Karpas-422 (cell line): ENCODE measurements at regions not wholly inside any gene's neighbourhood (a gene's known extent, or its start where the extent isn't known, plus 50 kb on each side); places are given as distances from the start of the nearest gene placed in this dataset.

Source experiments
- DNase-seq: peaks from one replicate; pipeline ENCODE4 v3.0.0-alpha.2; 2015
- H2AFZ ChIP-seq: fragments of 200-600 bp; sonication (generic); 2 replicates; pipeline ENCODE4 v1.6.1; 2014; ENCODE audit warnings: antibody characterized with exemption, low read length, mixed read lengths
- H3K27ac ChIP-seq: fragments of 200-600 bp; sonication (generic); 2 replicates; pipeline ENCODE4 v1.5.1; 2014; ENCODE audit warnings: mild to moderate bottlenecking, low read length, moderate library complexity
- H3K27me3 ChIP-seq: fragments of 200-600 bp; sonication (generic); 2 replicates; pipeline ENCODE4 v1.6.1; 2014; ENCODE audit warnings: low read length, mixed read lengths
- H3K36me3 ChIP-seq: fragments of 200-600 bp; sonication (generic); 2 replicates; pipeline ENCODE4 v1.6.1; 2014; ENCODE audit warnings: low read length, mixed read lengths; ENCODE audit not compliant: insufficient read depth
- H3K4me1 ChIP-seq: fragments of 200-600 bp; sonication (generic); 2 replicates; pipeline ENCODE4 v1.6.1; 2014; ENCODE audit warnings: mild to moderate bottlenecking, low read length, mixed read lengths
- H3K4me2 ChIP-seq: fragments of 200-600 bp; sonication (generic); 2 replicates; pipeline ENCODE4 v1.6.1; 2014; ENCODE audit warnings: low read length, low read depth, mild to moderate bottlenecking; ENCODE audit not compliant: poor library complexity, severe bottlenecking
- H3K4me3 ChIP-seq: fragments of 200-600 bp; sonication (generic); 2 replicates; pipeline ENCODE4 v1.5.1; 2014; ENCODE audit warnings: mild to moderate bottlenecking, antibody characterized with exemption, low read length, mixed read lengths
- H3K79me2 ChIP-seq: fragments of 200-600 bp; sonication (generic); 2 replicates; pipeline ENCODE4 v1.6.1; 2014; ENCODE audit warnings: mild to moderate bottlenecking, low read length, mixed read lengths
- H3K9ac ChIP-seq: fragments of 200-600 bp; sonication (generic); 2 replicates; pipeline ENCODE4 v1.6.0; 2014; ENCODE audit warnings: low read length
- H3K9me2 ChIP-seq: fragments of 200-600 bp; sonication (generic), shearing (Covaris generic); replicated peaks from 2 replicates; pipeline ENCODE4 v1.6.0; 2014; ENCODE audit warnings: mild to moderate bottlenecking, low read length, moderate library complexity; ENCODE audit not compliant: insufficient read depth
- H3K9me3 ChIP-seq: fragments of 300-700, 200-600 bp; sonication (generic); 2 replicates; pipeline ENCODE4 v1.6.1; 2014; ENCODE audit warnings: low read length, mixed read lengths
- H4K20me1 ChIP-seq: fragments of 200-600 bp; sonication (generic); 2 replicates; pipeline ENCODE4 v1.6.1; 2014; ENCODE audit warnings: mild to moderate bottlenecking, antibody characterized with exemption, low read length, low read depth; ENCODE audit not compliant: insufficient read depth

DNA sequence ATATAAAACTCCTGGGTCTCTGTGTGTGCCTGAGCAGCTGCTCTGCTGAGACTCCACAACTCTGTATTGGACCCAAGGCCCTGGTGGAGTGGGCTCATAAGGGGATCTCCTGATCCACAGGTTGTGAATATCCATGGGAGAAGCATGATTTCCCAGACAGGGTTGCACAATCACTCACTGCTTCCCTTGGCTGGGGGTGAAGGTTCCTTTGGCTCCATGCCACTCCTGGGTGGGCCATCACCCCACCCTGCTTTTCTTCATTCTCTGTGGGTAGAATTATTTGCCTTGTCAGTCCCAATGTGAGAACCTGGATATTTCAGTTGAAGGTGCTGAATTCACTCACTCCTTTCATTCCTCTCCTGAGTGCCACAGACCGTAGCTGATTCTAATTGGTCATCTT, 205.2 kb upstream of the TMEM260 start:
- Histone ChIP-seq H3K27me3 (no peaks in the 10 kb centered on the region), H3K4me3 (no peak overlapping the region), H3K9me2 (no peaks in the 10 kb centered on the region), H3K79me2 (no peaks in the 10 kb centered on the region), H3K27ac (no peak overlapping the region), H3K4me2 (no peak overlapping the region), H3K9me3 (no peaks in the 10 kb centered on the region), H4K20me1 (no peaks in the 10 kb centered on the region), H2AFZ (no peak overlapping the region), H3K4me1 (no peaks in the 10 kb centered on the region; the same call in 1 of the 2 replicates), H3K36me3 (no peaks in the 10 kb centered on the region), H3K9ac (no peak overlapping the region)
- no peak for DNase-seq

DNA sequence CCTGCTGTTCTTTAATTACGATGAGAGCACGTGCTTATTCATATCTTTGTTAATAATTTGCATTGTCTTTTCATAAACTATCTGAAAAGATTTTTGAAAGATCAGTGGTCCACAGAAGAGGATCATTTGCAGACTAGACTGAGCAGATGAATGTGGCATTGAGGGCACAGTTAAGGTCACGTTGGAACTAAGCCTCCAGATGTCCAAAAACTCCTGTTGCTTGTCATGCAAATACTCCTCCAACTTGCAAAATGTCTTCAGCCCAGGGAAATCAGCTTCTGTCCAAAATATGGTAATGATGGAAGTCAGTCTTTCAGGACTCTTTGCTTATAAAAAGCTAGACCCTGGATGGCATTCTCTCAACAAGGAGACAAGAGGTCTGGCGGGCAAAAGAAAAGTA, 201.6 kb upstream of the TMEM260 start:
- Histone ChIP-seq H2AFZ (no peak overlapping the region), H3K9me3 (no peaks in the 10 kb centered on the region), H3K4me2 (no peak overlapping the region), H3K27me3 (no peaks in the 10 kb centered on the region), H3K4me1 (no peaks in the 10 kb centered on the region; the same call in 1 of the 2 replicates), H3K9ac (no peak overlapping the region), H3K79me2 (no peaks in the 10 kb centered on the region), H3K36me3 (no peaks in the 10 kb centered on the region), H3K27ac (no peak overlapping the region), H3K4me3 (no peak overlapping the region), H4K20me1 (no peaks in the 10 kb centered on the region), H3K9me2 (no peaks in the 10 kb centered on the region)
- no peak for DNase-seq

DNA sequence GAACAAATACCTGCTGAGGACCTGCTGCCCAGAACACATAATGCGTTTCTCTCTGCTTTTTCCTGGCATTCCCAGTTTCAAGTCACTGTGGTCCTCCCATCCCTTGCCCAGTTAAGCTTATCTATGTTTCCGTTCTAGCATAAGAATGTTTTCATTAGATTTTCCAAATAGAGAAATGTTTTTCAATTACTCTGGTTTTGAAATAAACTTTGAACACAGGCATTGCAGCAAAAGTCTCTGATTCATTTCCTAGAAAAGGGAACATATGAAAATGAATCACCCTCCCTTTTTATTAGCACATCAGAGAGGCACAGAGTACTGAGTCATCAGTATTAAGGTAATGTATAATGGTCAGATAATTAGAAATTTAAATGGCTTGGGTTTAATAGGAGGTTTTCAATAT, 201.1 kb upstream of the TMEM260 start:
- no peaks in the 10 kb centered on the region for H4K20me1 ChIP-seq
- no peak overlapping the region for H2AFZ ChIP-seq
- DNase-seq = no peak
- H3K9ac ChIP-seq = no peak overlapping the region
- no peaks in the 10 kb centered on the region; the same call in 1 of the 2 replicates for H3K4me1 ChIP-seq
- H3K4me2 ChIP-seq = no peak overlapping the region
- H3K27ac ChIP-seq = no peak overlapping the region
- no peaks in the 10 kb centered on the region for H3K9me3 ChIP-seq
- no peak overlapping the region for H3K4me3 ChIP-seq
- H3K9me2 ChIP-seq = no peaks in the 10 kb centered on the region
- no peaks in the 10 kb centered on the region for H3K79me2 ChIP-seq
- H3K36me3 ChIP-seq = no peaks in the 10 kb centered on the region
- H3K27me3 ChIP-seq = no peaks in the 10 kb centered on the region

DNA sequence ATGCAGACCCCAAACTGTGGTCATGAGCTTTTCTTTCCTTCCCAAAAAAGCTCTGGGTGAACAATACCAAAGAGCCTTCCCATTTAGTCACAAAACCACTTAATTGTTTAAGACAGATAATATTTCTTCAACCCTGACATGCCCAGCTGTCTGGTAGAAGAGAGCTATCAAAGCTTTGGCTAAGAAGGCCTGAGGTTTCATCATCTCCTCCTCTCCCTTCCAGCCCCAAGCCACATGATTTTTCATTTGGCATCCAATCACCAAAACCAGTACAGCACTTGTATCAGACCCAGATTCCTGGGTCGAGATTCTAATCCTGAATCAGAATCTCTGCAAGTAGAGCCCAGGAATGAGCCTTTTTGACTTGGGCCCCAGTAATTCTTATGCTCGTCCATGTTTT, 199.6 kb upstream of the TMEM260 start:
- Histone ChIP-seq H3K79me2 (no peaks in the 10 kb centered on the region), H3K4me2 (no peak overlapping the region), H3K9me2 (no peaks in the 10 kb centered on the region), H2AFZ (no peak overlapping the region), H3K9me3 (no peaks in the 10 kb centered on the region), H3K27me3 (no peaks in the 10 kb centered on the region), H3K4me3 (no peak overlapping the region), H4K20me1 (no peaks in the 10 kb centered on the region), H3K36me3 (no peaks in the 10 kb centered on the region), H3K9ac (no peak overlapping the region), H3K27ac (no peak overlapping the region), H3K4me1 (no peaks in the 10 kb centered on the region; the same call in 1 of the 2 replicates)
- no peak for DNase-seq

DNA sequence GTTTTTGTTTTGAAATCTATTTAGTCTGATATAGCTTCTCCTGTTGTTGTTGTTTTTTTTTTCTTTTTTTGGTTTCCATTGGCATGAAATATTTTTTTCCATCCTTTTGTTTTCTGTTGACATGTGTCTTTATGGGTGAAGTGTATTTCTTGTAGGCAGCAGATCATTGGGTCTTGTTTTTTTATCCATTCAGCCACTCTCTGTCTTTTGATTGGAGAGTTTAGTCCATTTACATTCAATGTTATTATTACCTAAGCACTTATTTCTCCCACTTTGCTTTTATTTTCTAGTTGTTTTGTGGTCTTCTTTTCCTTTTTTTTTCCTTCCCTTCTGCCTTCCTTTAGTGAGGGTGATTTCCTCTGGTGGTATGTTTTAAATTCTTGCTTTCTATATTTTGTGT, 193.6 kb upstream of the TMEM260 start:
- Histone ChIP-seq H3K4me2 (no peak overlapping the region), H3K9me2 (no peaks in the 10 kb centered on the region), H3K9ac (no peak overlapping the region), H4K20me1 (no peaks in the 10 kb centered on the region), H3K36me3 (no peaks in the 10 kb centered on the region), H3K4me3 (no peak overlapping the region), H3K79me2 (no peaks in the 10 kb centered on the region), H3K27ac (no peak overlapping the region), H3K9me3 (no peaks in the 10 kb centered on the region), H2AFZ (no peak overlapping the region), H3K4me1 (no peaks in the 10 kb centered on the region), H3K27me3 (no peaks in the 10 kb centered on the region)
- DNase-seq = no peak

DNA sequence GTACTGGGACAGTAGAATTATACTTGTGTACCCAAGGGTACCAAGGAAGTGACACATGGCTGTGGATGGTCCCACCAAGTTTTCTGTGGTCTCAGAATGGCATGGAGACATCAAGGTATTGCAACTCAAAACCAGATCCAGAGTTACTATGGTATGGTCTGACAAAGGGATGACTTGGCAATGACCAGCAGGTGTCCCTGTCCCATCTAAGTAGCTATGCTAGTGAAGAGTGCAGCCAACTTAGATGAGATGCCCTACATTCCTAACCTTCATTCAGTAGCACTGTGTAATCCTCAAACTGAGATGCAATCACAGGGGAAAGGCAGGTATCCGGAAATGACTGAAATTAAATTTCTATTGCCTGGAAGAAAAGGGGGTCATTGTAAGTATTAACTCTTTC, 188.7 kb upstream of the TMEM260 start:
- Histone ChIP-seq H3K79me2 (no peaks in the 10 kb centered on the region), H2AFZ (no peak overlapping the region), H3K27ac (no peak overlapping the region), H3K27me3 (no peaks in the 10 kb centered on the region), H3K9me3 (no peaks in the 10 kb centered on the region), H4K20me1 (no peaks in the 10 kb centered on the region), H3K4me3 (no peak overlapping the region), H3K36me3 (no peaks in the 10 kb centered on the region), H3K9ac (no peak overlapping the region), H3K4me1 (no peaks in the 10 kb centered on the region), H3K9me2 (no peaks in the 10 kb centered on the region), H3K4me2 (no peak overlapping the region)
- peak; percentile 65 for DNase-seq

DNA sequence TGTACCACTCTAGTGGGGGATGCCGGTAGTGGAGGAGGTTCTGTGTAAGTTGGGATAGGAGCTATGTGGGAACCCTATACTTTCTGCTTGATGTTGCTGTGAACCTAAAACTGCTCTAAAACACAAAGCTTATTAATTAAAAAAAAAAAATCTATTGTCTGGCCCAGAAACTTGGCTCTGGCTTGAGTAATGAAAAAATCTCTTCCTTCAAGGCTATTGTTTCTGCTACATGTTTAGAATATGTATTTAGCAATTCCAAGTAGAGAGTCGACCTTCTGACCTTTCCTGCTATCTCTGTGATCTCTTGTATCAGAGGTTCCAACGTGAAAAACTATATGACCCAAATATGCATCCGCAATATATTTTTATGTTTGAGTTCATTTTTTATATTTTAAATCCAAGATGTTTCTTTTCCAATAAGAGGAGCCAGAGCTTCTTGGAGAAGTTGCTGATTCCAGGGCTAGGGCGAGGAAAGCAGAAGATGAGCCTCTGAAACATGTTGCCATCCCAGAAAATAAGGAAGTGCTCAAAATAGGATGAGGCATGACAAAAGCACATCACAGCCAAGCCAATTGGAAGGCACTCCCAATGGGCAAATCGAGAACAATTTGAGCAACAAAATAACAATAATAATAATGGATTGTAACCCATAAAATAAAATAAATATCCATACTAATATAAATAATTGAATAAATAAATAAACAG, 184.6 kb upstream of the TMEM260 start:
- no peak overlapping the region for H3K4me3 ChIP-seq
- H3K36me3 ChIP-seq = no peaks in the 10 kb centered on the region
- no peaks in the 10 kb centered on the region for H3K4me1 ChIP-seq
- H3K9ac ChIP-seq = no peak overlapping the region
- H2AFZ ChIP-seq = no peak overlapping the region
- H4K20me1 ChIP-seq = no peaks in the 10 kb centered on the region
- no peak for DNase-seq
- H3K9me2 ChIP-seq = no peaks in the 10 kb centered on the region
- H3K27ac ChIP-seq = no peak overlapping the region
- no peaks in the 10 kb centered on the region for H3K9me3 ChIP-seq
- H3K4me2 ChIP-seq = no peak overlapping the region
- no peaks in the 10 kb centered on the region for H3K27me3 ChIP-seq
- no peaks in the 10 kb centered on the region for H3K79me2 ChIP-seq

DNA sequence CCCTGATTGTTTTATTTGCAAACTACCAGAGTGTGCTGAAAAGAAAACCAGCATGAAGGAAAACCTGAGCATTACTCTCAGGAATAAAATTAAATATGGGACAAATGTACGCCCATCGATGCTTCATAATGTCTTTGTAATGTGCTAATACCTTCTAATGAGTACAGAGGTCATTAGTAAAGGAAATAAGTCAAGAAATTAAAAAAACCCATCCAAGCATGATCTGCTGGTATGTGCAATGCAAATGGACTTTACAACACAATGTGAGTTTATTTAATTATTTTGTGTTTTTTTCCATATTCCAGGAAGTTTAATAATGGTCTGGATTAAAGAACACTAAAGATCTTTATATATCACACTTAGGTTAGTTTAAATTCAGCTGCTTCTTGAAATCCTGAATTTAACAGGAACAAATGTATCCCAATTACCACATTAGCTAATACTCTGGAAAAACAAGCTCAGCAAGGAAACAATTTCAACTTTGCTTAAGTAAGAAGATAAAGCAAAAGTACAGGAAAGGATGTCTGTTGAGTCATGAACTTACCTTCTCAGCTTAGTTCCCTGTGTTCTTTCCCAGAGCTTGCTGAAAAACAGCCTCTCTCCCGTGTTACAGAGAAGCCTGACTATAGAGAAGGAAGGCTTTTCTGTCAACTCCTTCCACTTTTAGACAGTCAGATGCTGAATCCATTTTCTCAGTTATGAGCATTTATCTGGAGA, 179.3 kb upstream of the TMEM260 start:
- no peaks in the 10 kb centered on the region for H3K79me2 ChIP-seq
- no peak overlapping the region for H3K27ac ChIP-seq
- H4K20me1 ChIP-seq = no peaks in the 10 kb centered on the region
- DNase-seq = no peak
- no peaks in the 10 kb centered on the region for H3K9me3 ChIP-seq
- no peak overlapping the region for H2AFZ ChIP-seq
- H3K4me3 ChIP-seq = no peak overlapping the region
- no peaks in the 10 kb centered on the region for H3K27me3 ChIP-seq
- no peaks in the 10 kb centered on the region for H3K36me3 ChIP-seq
- no peak overlapping the region for H3K9ac ChIP-seq
- no peaks in the 10 kb centered on the region for H3K4me1 ChIP-seq
- H3K9me2 ChIP-seq = no peaks in the 10 kb centered on the region
- no peak overlapping the region for H3K4me2 ChIP-seq
